OCI-LY7 (cell line): ENCODE measurements at regions not wholly inside any gene's neighbourhood (a gene's known extent, or its start where the extent isn't known, plus 50 kb on each side); places are given as distances from the start of the nearest gene placed in this dataset.

Source experiments
- BruUV-seq: library from RNA; stranded (reverse); fragments of 400-500 nt; replicated peaks from 2 replicates; lab custom pipeline; 2021; lab: Mats Ljungman, UMichigan
- CTCF ChIA-PET: fragments of 300-600 bp; sonication (Branson Sonifier 250); formaldehyde crosslinking; loops from one replicate; lab custom pipeline; 2022; ENCODE audit warnings: antibody characterized with exemption; ENCODE audit not compliant: unreplicated experiment; lab: Charles Lee
- POLR2A ChIA-PET: fragments of 300-600 bp; sonication (Branson Sonifier 250); formaldehyde crosslinking; loops from one replicate; lab custom pipeline; 2022; ENCODE audit warnings: antibody characterized with exemption; lab: Charles Lee
- DNase-seq: peaks from one replicate; pipeline ENCODE4 v3.0.0-alpha.2; 2015; ENCODE audit warnings: low spot score
- H2AFZ ChIP-seq: fragments of 200-600 bp; sonication (generic), shearing (Covaris generic); 2 replicates; pipeline ENCODE4 v1.6.1; 2014; ENCODE audit warnings: mild to moderate bottlenecking, antibody characterized with exemption, low read length, moderate library complexity
- H3K27ac ChIP-seq: fragments of 200-600 bp; sonication (generic); 2 replicates; pipeline ENCODE4 v1.5.1; 2014; ENCODE audit warnings: mixed run types, low read depth, mild to moderate bottlenecking, moderate library complexity, low read length, inconsistent platforms; ENCODE audit not compliant: poor library complexity, severe bottlenecking
- H3K36me3 ChIP-seq: fragments of 200-600 bp; sonication (generic); 2 replicates; pipeline ENCODE4 v1.6.1; 2014; ENCODE audit warnings: mild to moderate bottlenecking, antibody characterized with exemption, low read length, moderate library complexity, mixed read lengths; ENCODE audit not compliant: insufficient read depth
- H3K4me1 ChIP-seq: fragments of 200-600 bp; sonication (generic); 2 replicates; pipeline ENCODE4 v1.5.1; 2014; ENCODE audit warnings: mild to moderate bottlenecking, low read length; ENCODE audit not compliant: insufficient read depth, poor library complexity, severe bottlenecking
- H3K4me2 ChIP-seq: fragments of 200-600 bp; sonication (generic); 2 replicates; pipeline ENCODE4 v1.6.1; 2014; ENCODE audit warnings: mild to moderate bottlenecking, low read length
- H3K4me3 ChIP-seq: fragments of 200-600 bp; sonication (generic); 2 replicates; pipeline ENCODE4 v1.5.1; 2014; ENCODE audit warnings: mild to moderate bottlenecking, low read depth, low read length; ENCODE audit not compliant: poor library complexity, severe bottlenecking
- H3K79me2 ChIP-seq: fragments of 200-600 bp; sonication (generic); 2 replicates; pipeline ENCODE4 v1.6.1; 2016; ENCODE audit warnings: low read depth, mild to moderate bottlenecking, low read length, moderate library complexity, mixed read lengths; ENCODE audit not compliant: insufficient read depth
- H3K9me2 ChIP-seq: fragments of 200-600 bp; sonication (generic); 2 replicates; pipeline ENCODE4 v1.6.1; 2016; ENCODE audit warnings: mild to moderate bottlenecking, low read length, mixed read lengths; ENCODE audit not compliant: insufficient read depth
- H3K9me3 ChIP-seq: fragments of 200-600 bp; sonication (generic); 2 replicates; pipeline ENCODE4 v1.6.1; 2014; ENCODE audit warnings: mild to moderate bottlenecking, mixed run types, low read length, mixed read lengths
- H4K20me1 ChIP-seq: fragments of 200-600 bp; sonication (generic); 2 replicates; pipeline ENCODE4 v1.6.1; 2014; ENCODE audit warnings: mild to moderate bottlenecking, antibody characterized with exemption, low read length, moderate library complexity, mixed read lengths; ENCODE audit not compliant: insufficient read depth
- EZH2phosphoT487 ChIP-seq: fragments of 200-600 bp; sonication (generic); IDR thresholded peaks from 2 replicates; pipeline ENCODE4 v1.6.1; 2018; ENCODE audit warnings: low read depth, borderline replicate concordance, mild to moderate bottlenecking, mixed run types, antibody characterized with exemption, low read length, moderate library complexity, mixed read lengths
- intact Hi-C: fragments of 100-400 bp; cut with micrococcal nuclease; formaldehyde crosslinking; loops from one replicate; pipeline ENCODE4 v1.10.0; 2022; ENCODE audit not compliant: unreplicated experiment
- TF ChIP-seq, protein P1 (sequence below): fragments of 200-600 bp; sonication (generic); conservative IDR thresholded peaks from 2 replicates; pipeline ENCODE4 v1.5.1; 2014; ENCODE audit warnings: mild to moderate bottlenecking, antibody characterized with exemption, low read length, moderate library complexity, mixed read lengths

GRCh38 chr2:129458006-129458405 is 521.5 kb upstream of the RAB6C start:
- no peaks in the 10 kb centered on the region for H3K36me3 ChIP-seq
- H3K4me3 ChIP-seq, result no peak overlapping the region
- POLR2A ChIA-PET, result no interaction called here
- BruUV-seq, result no TSS peak
- DNase-seq, result no peak
- no peaks in the 10 kb centered on the region for H3K79me2 ChIP-seq
- no peaks in the 10 kb centered on the region for H3K9me2 ChIP-seq
- H2AFZ ChIP-seq, result no peak overlapping the region
- H3K4me1 ChIP-seq, result no peaks in the 10 kb centered on the region
- CTCF ChIA-PET, result no interaction called here
- TF ChIP-seq, protein P1, sequence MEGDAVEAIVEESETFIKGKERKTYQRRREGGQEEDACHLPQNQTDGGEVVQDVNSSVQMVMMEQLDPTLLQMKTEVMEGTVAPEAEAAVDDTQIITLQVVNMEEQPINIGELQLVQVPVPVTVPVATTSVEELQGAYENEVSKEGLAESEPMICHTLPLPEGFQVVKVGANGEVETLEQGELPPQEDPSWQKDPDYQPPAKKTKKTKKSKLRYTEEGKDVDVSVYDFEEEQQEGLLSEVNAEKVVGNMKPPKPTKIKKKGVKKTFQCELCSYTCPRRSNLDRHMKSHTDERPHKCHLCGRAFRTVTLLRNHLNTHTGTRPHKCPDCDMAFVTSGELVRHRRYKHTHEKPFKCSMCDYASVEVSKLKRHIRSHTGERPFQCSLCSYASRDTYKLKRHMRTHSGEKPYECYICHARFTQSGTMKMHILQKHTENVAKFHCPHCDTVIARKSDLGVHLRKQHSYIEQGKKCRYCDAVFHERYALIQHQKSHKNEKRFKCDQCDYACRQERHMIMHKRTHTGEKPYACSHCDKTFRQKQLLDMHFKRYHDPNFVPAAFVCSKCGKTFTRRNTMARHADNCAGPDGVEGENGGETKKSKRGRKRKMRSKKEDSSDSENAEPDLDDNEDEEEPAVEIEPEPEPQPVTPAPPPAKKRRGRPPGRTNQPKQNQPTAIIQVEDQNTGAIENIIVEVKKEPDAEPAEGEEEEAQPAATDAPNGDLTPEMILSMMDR, result no peak
- no peak for TF ChIP-seq EZH2phosphoT487
- intact Hi-C loops, result no loop called here
- H4K20me1 ChIP-seq, result no peaks in the 10 kb centered on the region
- no peak overlapping the region for H3K4me2 ChIP-seq
- no peak overlapping the region for H3K27ac ChIP-seq
- no peaks in the 10 kb centered on the region for H3K9me3 ChIP-seq

DNA sequence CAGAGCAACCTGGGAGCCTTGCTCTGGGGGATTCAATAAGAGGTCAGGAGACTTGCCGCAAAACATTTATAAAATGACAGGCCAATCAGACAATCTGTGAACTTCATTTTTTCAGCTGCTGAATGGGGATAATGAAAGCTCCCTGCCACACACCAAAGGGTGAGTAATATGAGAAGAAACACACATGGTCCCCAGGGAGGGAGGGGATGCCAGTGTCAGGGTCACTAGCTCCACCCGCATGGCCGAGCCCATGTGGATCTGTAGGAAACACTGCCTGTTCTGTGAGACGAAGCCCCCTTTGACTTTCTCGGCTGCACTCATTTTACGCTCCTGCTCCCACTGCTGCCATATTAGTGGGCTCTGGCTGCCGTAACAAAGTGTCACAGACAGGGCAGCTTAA is 521.0 kb upstream of the RAB6C start:
- POLR2A ChIA-PET, result no interaction called here
- H3K36me3 ChIP-seq, result no peaks in the 10 kb centered on the region
- BruUV-seq, result no TSS peak

DNA sequence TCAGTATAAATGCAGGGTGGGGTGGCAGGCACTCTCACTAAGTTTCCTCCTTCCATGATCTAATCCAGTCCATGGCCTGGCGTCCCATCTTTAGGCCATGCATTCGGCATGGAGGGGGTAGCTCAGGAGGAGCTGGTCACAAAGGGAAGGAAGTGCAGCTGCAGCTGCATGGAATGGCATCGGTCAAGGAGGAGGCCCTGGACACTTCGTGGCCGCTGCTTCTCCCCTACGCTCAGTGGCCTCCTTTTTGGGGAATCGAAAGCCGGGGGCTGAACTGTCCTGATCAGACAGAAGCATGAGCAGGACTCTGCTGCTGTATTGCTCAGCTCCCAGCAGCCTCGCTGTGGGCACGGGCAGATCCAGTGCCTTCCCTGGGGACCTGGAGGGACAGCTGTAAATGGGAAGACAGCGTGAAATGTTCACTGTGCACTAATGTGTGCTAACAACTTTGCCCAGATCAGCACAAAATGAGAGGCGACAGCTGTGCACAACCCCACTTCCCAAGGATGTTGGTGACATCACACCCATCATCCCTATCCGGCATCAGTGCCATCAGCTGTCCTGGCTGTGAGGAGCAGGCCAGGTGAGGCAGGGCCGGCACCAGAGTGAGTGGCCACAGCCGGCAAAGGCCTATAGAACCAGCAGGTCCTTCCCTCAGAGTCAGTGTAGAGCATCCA is 520.1 kb upstream of the RAB6C start:
- CTCF ChIA-PET, result no interaction called here
- no peak for TF ChIP-seq EZH2phosphoT487
- TF ChIP-seq, protein P1, result no peak
- no peaks in the 10 kb centered on the region for H4K20me1 ChIP-seq
- no peaks in the 10 kb centered on the region for H3K9me2 ChIP-seq
- H3K36me3 ChIP-seq, result no peaks in the 10 kb centered on the region
- POLR2A ChIA-PET, result no interaction called here
- H3K9me3 ChIP-seq, result no peaks in the 10 kb centered on the region
- no TSS peak for BruUV-seq
- no peak overlapping the region for H3K27ac ChIP-seq
- intact Hi-C loops, result no loop called here
- H3K4me2 ChIP-seq, result no peak overlapping the region
- H2AFZ ChIP-seq, result no peak overlapping the region
- H3K4me1 ChIP-seq, result no peaks in the 10 kb centered on the region
- no peak for DNase-seq
- H3K79me2 ChIP-seq, result no peaks in the 10 kb centered on the region
- no peak overlapping the region for H3K4me3 ChIP-seq

More for the DNA sequence above, 521.0 kb upstream of the RAB6C start:
- DNase-seq, result no peak
- intact Hi-C loops, result no loop called here
- H3K27ac ChIP-seq, result no peak overlapping the region
- no peaks in the 10 kb centered on the region for H3K4me1 ChIP-seq
- no peaks in the 10 kb centered on the region for H3K9me2 ChIP-seq
- CTCF ChIA-PET, result no interaction called here
- no peak overlapping the region for H3K4me2 ChIP-seq
- no peaks in the 10 kb centered on the region for H3K9me3 ChIP-seq
- TF ChIP-seq, protein P1, result no peak
- TF ChIP-seq EZH2phosphoT487, result no peak
- no peaks in the 10 kb centered on the region for H4K20me1 ChIP-seq
- H2AFZ ChIP-seq, result no peak overlapping the region
- H3K4me3 ChIP-seq, result no peak overlapping the region
- no peaks in the 10 kb centered on the region for H3K79me2 ChIP-seq
